ENCODE measurements at regions not wholly inside any gene's neighbourhood (a gene's known extent, or its start where the extent isn't known, plus 50 kb on each side); places are given as distances from the start of the nearest gene placed in this dataset.

- Histone ChIP-seq H3K79me2 (ENCODE audit: control insufficient read depth, insufficient read depth, low read length) (no peaks in the 10 kb centered on the region), H3K27me3 (replicated peaks in 1 of 2; ENCODE audit: control insufficient read depth in 2 of 2, insufficient read depth in 2 of 2, low read length in 1 of 2) (no peaks in the 10 kb centered on the region), H3K9ac (ENCODE audit: control insufficient read depth, insufficient read depth, low read length) (no peak overlapping the region), H3K27ac (ENCODE audit: control insufficient read depth, insufficient read depth) (no peak overlapping the region), H2AFZ (ENCODE audit: control insufficient read depth, low read depth, low read length) (no peak overlapping the region), H3K4me1 (ENCODE audit: control insufficient read depth, insufficient read depth, low read length) (no peaks in the 10 kb centered on the region), H3K4me2 (ENCODE audit: control insufficient read depth, insufficient read depth) (no peak overlapping the region), H3K36me3 (ENCODE audit: control insufficient read depth in 2 of 2, insufficient read depth in 2 of 2, low read length in 1 of 2) (no peaks in the 10 kb centered on the region), H3K4me3 (no peak overlapping the region), H4K20me1 (ENCODE audit: control insufficient read depth, insufficient read depth) (no peaks in the 10 kb centered on the region), H3K9me3 (replicated peaks; ENCODE audit: control insufficient read depth, insufficient read depth, low read length) (no peaks in the 10 kb centered on the region)
- CTCF ChIA-PET = no interaction called here
- intact Hi-C loops (cut with micrococcal nuclease; ENCODE audit: unreplicated experiment) (no loop called here), in situ Hi-C loops (cut with MboI) (no loop called here)
- FAIRE-seq = no peak
- no peak for ATAC-seq
- whole genome bisulfite sequencing (ENCODE audit: insufficient coverage, insufficient replicate concordance, low lambda C conversion rate, missing lambda C conversion rate) = 5% methylated on average over 1 of the region's 1 CpG
- BruUV-seq (replicated peaks) = no TSS peak
- RAD21 ChIA-PET (ENCODE audit: unreplicated experiment) = no interaction called here
- POLR2A ChIA-PET = no interaction called here
- TF ChIP-seq, protein P1, sequence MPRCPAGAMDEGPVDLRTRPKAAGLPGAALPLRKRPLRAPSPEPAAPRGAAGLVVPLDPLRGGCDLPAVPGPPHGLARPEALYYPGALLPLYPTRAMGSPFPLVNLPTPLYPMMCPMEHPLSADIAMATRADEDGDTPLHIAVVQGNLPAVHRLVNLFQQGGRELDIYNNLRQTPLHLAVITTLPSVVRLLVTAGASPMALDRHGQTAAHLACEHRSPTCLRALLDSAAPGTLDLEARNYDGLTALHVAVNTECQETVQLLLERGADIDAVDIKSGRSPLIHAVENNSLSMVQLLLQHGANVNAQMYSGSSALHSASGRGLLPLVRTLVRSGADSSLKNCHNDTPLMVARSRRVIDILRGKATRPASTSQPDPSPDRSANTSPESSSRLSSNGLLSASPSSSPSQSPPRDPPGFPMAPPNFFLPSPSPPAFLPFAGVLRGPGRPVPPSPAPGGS (IDR thresholded peaks at IDR 0.05; ENCODE audit: borderline replicate concordance, insufficient read depth, low read depth, low read length, poor library complexity, severe bottlenecking) = no peak
- SMC1A ChIA-PET (ENCODE audit: uncharacterized antibody, unreplicated experiment) = no interaction called here
- no peak for DNase-seq (ENCODE audit: low read depth, low spot score)
These were observed 370.7 kb upstream of the MEX3C start for GRCh38 chr18:51568151-51568550.

DNA sequence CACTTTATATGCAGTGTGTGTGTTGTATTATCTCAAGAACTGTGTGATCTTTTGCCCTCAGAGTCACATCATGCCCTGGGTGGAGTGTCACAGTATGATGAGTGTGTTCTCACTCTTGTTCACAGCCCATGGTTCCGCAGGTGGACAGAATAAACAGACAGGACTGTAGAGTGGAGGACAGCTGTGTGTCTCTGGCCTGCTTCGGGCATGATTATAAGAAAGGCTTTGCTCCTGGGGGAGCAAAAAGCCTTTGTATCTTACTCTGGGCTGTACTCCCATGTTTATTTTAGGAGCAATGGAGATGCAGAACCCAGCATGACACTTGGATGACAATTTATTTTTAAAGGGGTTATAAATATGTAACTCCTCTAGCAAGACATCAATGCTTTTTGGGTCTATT, 371.7 kb upstream of the MEX3C start:
- Histone ChIP-seq H3K4me3 (no peak overlapping the region), H3K27me3 (replicated peaks in 1 of 2; ENCODE audit: control insufficient read depth in 2 of 2, insufficient read depth in 2 of 2, low read length in 1 of 2) (no peaks in the 10 kb centered on the region), H3K36me3 (ENCODE audit: control insufficient read depth in 2 of 2, insufficient read depth in 2 of 2, low read length in 1 of 2) (no peaks in the 10 kb centered on the region), H2AFZ (ENCODE audit: control insufficient read depth, low read depth, low read length) (no peak overlapping the region), H3K9ac (ENCODE audit: control insufficient read depth, insufficient read depth, low read length) (no peak overlapping the region), H3K4me1 (ENCODE audit: control insufficient read depth, insufficient read depth, low read length) (no peaks in the 10 kb centered on the region), H3K27ac (ENCODE audit: control insufficient read depth, insufficient read depth) (no peak overlapping the region), H3K9me3 (replicated peaks; ENCODE audit: control insufficient read depth, insufficient read depth, low read length) (no peaks in the 10 kb centered on the region), H3K79me2 (ENCODE audit: control insufficient read depth, insufficient read depth, low read length) (no peaks in the 10 kb centered on the region), H3K4me2 (ENCODE audit: control insufficient read depth, insufficient read depth) (no peak overlapping the region), H4K20me1 (ENCODE audit: control insufficient read depth, insufficient read depth) (no peaks in the 10 kb centered on the region)
- RAD21 ChIA-PET (ENCODE audit: unreplicated experiment) = no interaction called here
- DNase-seq (ENCODE audit: low read depth, low spot score) = no peak
- in situ Hi-C loops (cut with MboI) = no loop called here
- CTCF ChIA-PET = no interaction called here
- no TSS peak for BruUV-seq (replicated peaks)
- no peak for FAIRE-seq
- ATAC-seq = no peak
- intact Hi-C loops (cut with micrococcal nuclease; ENCODE audit: unreplicated experiment) = no loop called here
- SMC1A ChIA-PET (ENCODE audit: uncharacterized antibody, unreplicated experiment) = no interaction called here
- POLR2A ChIA-PET = no interaction called here
- 45% methylated on average over 2 of the region's 2 CpGs for WGBS (ENCODE audit: insufficient coverage, insufficient replicate concordance, low lambda C conversion rate, missing lambda C conversion rate)
- TF ChIP-seq SMAD1 (IDR thresholded peaks at IDR 0.05; ENCODE audit: low read depth, partially characterized antibody) = no peak
- TF ChIP-seq NFYA (IDR thresholded peaks at IDR 0.05; ENCODE audit: borderline replicate concordance, low read depth, low read length) = no peak
- TF ChIP-seq, protein P2, sequence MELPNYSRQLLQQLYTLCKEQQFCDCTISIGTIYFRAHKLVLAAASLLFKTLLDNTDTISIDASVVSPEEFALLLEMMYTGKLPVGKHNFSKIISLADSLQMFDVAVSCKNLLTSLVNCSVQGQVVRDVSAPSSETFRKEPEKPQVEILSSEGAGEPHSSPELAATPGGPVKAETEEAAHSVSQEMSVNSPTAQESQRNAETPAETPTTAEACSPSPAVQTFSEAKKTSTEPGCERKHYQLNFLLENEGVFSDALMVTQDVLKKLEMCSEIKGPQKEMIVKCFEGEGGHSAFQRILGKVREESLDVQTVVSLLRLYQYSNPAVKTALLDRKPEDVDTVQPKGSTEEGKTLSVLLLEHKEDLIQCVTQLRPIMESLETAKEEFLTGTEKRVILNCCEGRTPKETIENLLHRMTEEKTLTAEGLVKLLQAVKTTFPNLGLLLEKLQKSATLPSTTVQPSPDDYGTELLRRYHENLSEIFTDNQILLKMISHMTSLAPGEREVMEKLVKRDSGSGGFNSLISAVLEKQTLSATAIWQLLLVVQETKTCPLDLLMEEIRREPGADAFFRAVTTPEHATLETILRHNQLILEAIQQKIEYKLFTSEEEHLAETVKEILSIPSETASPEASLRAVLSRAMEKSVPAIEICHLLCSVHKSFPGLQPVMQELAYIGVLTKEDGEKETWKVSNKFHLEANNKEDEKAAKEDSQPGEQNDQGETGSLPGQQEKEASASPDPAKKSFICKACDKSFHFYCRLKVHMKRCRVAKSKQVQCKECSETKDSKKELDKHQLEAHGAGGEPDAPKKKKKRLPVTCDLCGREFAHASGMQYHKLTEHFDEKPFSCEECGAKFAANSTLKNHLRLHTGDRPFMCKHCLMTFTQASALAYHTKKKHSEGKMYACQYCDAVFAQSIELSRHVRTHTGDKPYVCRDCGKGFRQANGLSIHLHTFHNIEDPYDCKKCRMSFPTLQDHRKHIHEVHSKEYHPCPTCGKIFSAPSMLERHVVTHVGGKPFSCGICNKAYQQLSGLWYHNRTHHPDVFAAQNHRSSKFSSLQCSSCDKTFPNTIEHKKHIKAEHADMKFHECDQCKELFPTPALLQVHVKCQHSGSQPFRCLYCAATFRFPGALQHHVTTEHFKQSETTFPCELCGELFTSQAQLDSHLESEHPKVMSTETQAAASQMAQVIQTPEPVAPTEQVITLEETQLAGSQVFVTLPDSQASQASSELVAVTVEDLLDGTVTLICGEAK (IDR thresholded peaks at IDR 0.05; ENCODE audit: borderline replicate concordance) = no peak
- TF ChIP-seq YY1 (IDR thresholded peaks at IDR 0.05; ENCODE audit: low read depth, low read length) = no peak
- no peak for TF ChIP-seq CREM (IDR thresholded peaks at IDR 0.05; ENCODE audit: low read depth)
- TF ChIP-seq LARP7 (IDR thresholded peaks at IDR 0.05) = no peak
- no peak for TF ChIP-seq GABPA (IDR thresholded peaks at IDR 0.05; ENCODE audit: low read depth)
- no peak for TF ChIP-seq STAT1 (conservative IDR thresholded peaks at IDR 0.05)
- TF ChIP-seq E2F8 (IDR thresholded peaks at IDR 0.05; ENCODE audit: low read depth, partially characterized antibody) = no peak
- TF ChIP-seq SREBF2 (IDR thresholded peaks at IDR 0.05; ENCODE audit: low read length) = no peak

Data from GM12878 (cell line).